Effector memory CD8-positive, alpha-beta T cell (primary cell): ENCODE measurements at regions not wholly inside any gene's neighbourhood (a gene's known extent, or its start where the extent isn't known, plus 50 kb on each side); places are given as distances from the start of the nearest gene placed in this dataset.
"Not testable (repeated sequence)": the region's sequence is repeated elsewhere in the genome, so short reads cannot be mapped to it uniquely, and the experiment has no call there.

Experiments used
- ATAC-seq: fragments of 150-1000 bp; cut with Tn5 transposase; replicated peaks from 2 replicates; pipeline ENCODE4 v1.10.0; 2021; ENCODE audit warnings: mild to moderate bottlenecking, moderate library complexity
- DNase-seq, 3 experiments: peaks; one replicate each; pipeline ENCODE4 v3.0.0; 2021
- H3K27ac Mint-ChIP-seq, 2 donors: one replicate each; pipeline ENCODE4 v1.8.0; 2022; ENCODE audit warnings: mild to moderate bottlenecking in 2 of 2, mixed read lengths in 2 of 2, moderate library complexity in 2 of 2
- H3K27me3 Mint-ChIP-seq, 2 donors: one replicate each; pipeline ENCODE4 v1.8.0; 2022; ENCODE audit warnings: mixed read lengths in 2 of 2
- H3K36me3 Mint-ChIP-seq: one replicate; pipeline ENCODE4 v1.8.0; 2022; ENCODE audit warnings: mild to moderate bottlenecking, moderate library complexity, mixed read lengths; ENCODE audit not compliant: insufficient read depth
- H3K4me1 Mint-ChIP-seq, 2 donors: one replicate each; pipeline ENCODE4 v1.8.0; 2022; ENCODE audit warnings: low read depth in 2 of 2, mixed read lengths in 2 of 2
- H3K4me3 Mint-ChIP-seq, 2 donors: one replicate each; pipeline ENCODE4 v1.8.0; 2022; ENCODE audit warnings: mild to moderate bottlenecking in 2 of 2, mixed read lengths in 2 of 2, moderate library complexity in 2 of 2
- H3K9me3 Mint-ChIP-seq, 2 donors: one replicate each; pipeline ENCODE4 v1.8.0; 2022; ENCODE audit warnings: mixed read lengths in 2 of 2

DNA sequence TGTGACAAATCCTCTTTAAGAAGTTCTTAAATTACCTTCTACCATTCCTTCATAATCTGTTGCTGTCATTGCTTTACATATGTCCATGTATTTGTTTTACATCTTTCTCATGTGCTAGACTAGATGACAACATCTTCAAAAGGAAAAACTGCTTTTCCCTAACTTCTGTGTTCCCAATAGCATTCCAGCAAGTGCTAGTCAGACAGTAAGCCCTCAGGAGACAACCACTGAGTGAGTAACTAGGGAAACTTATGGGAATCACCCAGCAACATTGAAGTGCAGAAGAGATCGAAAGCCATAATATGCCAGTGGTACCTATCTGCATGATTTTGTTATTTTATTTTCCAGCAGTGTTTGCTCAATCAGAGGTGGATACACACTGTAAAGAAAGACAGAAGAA lies 889.7 kb upstream of the API5 start:
- H3K4me1 Mint-ChIP-seq: no peaks in the 10 kb centered on the region
- no peak overlapping the region for H3K27ac Mint-ChIP-seq
- no peaks in the 10 kb centered on the region for H3K27me3 Mint-ChIP-seq
- H3K9me3 Mint-ChIP-seq: peaks cover 2 to 11% of the 10 kb centered on the region in 2 donors
- DNase-seq: no peak
- no peaks in the 10 kb centered on the region for H3K36me3 Mint-ChIP-seq
- H3K4me3 Mint-ChIP-seq: no peak overlapping the region
- no peak for ATAC-seq

DNA sequence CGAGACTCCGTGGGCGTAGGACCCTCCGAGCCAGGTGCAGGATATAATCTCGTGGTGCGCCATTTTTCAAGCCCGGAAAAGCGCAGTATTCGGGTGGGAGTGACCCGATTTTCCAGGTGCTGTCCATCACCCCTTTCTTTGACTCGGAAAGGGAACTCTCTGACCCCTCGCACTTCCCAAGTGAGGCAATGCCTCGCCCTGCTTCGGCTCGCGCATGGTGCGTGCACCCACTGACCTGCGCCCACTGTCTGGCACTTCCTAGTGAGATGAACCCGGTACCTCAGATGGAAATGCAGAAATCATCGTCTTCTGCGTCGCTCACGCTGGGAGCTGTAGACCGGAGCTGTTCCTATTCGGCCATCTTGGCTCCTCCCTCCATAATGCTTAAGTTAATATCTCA lies 876.9 kb upstream of the API5 start:
- ATAC-seq, H3K36me3 Mint-ChIP-seq, H3K27ac Mint-ChIP-seq, H3K4me3 Mint-ChIP-seq, DNase-seq, H3K27me3 Mint-ChIP-seq, H3K4me1 Mint-ChIP-seq: not testable (repeated sequence)
- peaks cover 9 to 14% of the 10 kb centered on the region in 2 donors for H3K9me3 Mint-ChIP-seq

DNA sequence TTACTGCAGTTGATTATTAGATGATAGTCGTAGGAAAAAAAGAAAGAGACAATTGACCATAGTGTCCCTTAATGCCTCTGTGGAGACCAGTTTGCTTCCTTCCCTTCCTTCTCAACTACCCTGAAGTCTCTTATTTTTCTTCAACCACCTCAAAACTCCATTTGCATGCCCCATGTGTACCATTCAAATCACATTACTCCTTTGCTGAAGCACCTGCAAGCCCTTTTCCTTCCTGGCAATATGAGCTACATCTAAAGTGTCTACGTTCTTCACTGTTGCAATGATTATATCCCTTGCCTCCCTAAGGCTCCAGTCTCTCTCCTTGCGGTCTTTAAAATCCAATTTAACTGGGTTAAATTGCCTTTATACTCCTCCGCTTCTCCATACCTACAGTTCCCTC lies 867.4 kb upstream of the API5 start:
- DNase-seq (no peak), ATAC-seq (no peak)
- Mint-ChIP-seq H3K4me3 (no peak overlapping the region), H3K9me3 (peaks cover 8 to 9% of the 10 kb centered on the region in 2 donors), H3K27ac (no peak overlapping the region), H3K36me3 (no peaks in the 10 kb centered on the region), H3K4me1 (no peaks in the 10 kb centered on the region), H3K27me3 (no peaks in the 10 kb centered on the region)

DNA sequence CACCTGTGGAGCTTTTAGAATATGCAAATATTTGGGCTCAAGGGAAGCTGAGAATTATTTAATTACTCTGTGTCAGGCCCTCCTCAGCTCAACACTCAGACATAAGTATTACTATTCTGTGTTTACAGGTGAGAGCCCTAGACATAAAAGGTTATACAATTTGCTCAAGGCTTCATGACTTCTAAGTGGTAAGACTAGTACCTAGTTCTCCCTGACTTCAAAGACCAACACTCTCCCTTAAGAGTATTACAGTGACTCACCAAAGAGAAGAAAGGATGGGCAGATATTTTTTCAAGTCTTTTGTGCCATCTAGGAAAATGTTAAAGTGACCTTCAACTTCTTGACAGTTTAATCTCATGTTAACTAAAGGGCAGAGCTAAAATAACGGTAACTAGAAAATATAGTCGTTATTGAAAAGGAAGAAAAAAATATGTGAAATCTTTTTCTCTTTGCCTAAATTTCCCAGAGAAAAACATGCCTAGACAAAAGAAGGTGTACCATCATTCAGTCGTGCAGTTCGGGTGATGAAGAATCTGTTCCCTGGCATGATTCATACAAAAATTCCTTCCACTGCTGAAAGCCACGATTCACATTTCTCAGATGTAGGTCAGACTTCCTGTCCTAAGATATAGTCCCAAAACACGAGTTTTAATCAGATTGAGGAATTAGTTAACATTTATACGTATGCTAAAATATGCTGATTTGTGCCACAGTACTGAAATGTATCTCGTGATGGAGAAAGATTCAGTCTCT lies 849.1 kb upstream of the API5 start:
- Mint-ChIP-seq H3K4me1 (no peaks in the 10 kb centered on the region), H3K9me3 (peaks cover 0 to 5% of the 10 kb centered on the region in 2 donors), H3K27ac (no peak overlapping the region), H3K4me3 (no peak overlapping the region), H3K36me3 (no peaks in the 10 kb centered on the region), H3K27me3 (no peaks in the 10 kb centered on the region)
- ATAC-seq (no peak), DNase-seq (no peak)

DNA sequence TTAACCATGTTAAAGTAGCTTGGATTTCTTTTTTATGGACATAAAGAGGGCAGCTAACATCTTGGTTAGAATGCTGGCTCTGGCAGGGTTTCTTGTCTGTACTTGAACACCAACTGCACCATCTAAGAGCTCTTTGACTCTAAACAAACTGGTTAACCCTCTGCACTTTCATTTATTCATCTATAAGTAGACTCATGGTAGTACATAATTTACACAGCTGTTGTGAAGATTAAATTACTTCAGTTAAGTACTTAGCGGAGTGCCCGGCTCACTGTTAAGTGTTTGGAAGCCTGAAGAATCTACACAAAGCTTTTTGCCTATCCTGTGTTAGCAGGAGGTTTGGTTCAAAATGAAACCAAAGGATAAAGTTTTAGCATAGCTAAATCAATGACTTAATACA lies 846.2 kb upstream of the API5 start:
- H3K27me3 Mint-ChIP-seq: no peaks in the 10 kb centered on the region
- no peak overlapping the region for H3K4me3 Mint-ChIP-seq

DNA sequence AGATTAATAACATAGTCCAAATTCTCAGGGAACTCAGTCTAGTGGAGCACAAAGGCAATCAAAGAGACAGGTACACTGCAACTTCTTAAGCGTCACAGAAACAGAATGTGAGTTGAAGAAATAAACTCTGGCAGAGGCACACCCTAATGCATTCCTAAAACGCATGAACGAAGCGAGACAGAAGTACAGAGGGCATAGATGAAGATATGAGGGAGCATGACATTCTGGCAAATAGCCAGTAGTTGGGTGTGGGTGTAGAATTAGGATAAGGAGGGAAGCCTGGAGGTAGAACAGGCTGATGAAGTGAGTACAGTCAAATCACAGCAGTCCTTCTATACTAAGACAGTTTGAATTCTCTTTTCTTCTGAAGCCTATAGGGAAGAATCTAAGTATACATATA lies 838.7 kb upstream of the API5 start:
- DNase-seq: no peak
- Mint-ChIP-seq H3K27me3 (no peaks in the 10 kb centered on the region), H3K27ac (no peak overlapping the region), H3K36me3 (no peaks in the 10 kb centered on the region), H3K4me3 (no peak overlapping the region), H3K4me1 (no peaks in the 10 kb centered on the region), H3K9me3 (peaks cover 6 to 7% of the 10 kb centered on the region in 2 donors)
- ATAC-seq: no peak

More for the DNA sequence above, 846.2 kb upstream of the API5 start:
- Mint-ChIP-seq H3K36me3 (no peaks in the 10 kb centered on the region), H3K27ac (no peak overlapping the region), H3K9me3 (peaks cover 0 to 5% of the 10 kb centered on the region in 2 donors), H3K4me1 (no peaks in the 10 kb centered on the region)
- no peak for DNase-seq
- no peak for ATAC-seq

DNA sequence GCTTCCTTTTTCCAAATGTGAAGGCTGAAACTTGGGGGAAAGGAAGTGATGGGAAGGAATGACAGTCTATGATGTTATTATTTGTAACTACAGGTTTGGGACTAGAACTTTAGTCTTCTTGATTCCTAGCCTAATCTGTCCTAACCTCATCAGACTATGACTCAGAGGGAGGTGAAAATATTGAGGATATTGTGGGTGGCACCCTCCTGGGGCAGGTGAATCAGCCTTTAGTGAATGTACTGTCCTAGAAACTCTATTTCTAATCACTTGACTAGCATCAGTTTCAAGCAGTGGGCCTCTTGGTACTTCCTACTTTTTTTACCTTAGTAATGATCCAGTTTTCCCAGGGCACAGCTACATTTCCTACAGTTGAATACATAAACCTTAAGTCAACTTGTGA lies 829.0 kb upstream of the API5 start:
- Mint-ChIP-seq H3K36me3 (no peaks in the 10 kb centered on the region), H3K27ac (no peak overlapping the region), H3K4me3 (no peak overlapping the region), H3K4me1 (no peaks in the 10 kb centered on the region), H3K9me3 (peaks cover 14 to 21% of the 10 kb centered on the region in 2 donors), H3K27me3 (no peaks in the 10 kb centered on the region)
- ATAC-seq: no peak
- no peak for DNase-seq

DNA sequence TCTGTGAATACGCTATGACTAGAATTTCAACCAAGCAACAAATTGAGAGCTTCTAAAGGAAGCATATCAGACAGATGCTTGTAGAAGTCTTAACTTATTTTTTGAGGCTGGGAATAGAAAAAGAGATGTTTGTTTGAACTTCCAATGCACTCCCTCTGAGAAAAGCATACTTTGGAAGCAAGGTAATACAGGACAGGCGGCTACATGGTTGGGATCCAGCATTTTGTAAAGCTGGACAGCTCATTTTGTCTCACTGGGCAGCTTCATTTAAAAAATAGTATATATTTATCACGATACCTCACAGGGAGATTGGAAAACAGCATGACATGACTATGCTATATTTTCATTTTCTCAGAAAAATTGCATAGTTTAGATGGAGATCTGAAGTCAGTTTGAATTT lies 821.3 kb upstream of the API5 start:
- no peak overlapping the region for H3K4me3 Mint-ChIP-seq
- H3K27ac Mint-ChIP-seq: no peak overlapping the region
- no peaks in the 10 kb centered on the region for H3K27me3 Mint-ChIP-seq
- no peaks in the 10 kb centered on the region for H3K4me1 Mint-ChIP-seq
- H3K36me3 Mint-ChIP-seq: no peaks in the 10 kb centered on the region
- DNase-seq (no peak), ATAC-seq (no peak)
- H3K9me3 Mint-ChIP-seq: peaks cover 4 to 6% of the 10 kb centered on the region in 2 donors

DNA sequence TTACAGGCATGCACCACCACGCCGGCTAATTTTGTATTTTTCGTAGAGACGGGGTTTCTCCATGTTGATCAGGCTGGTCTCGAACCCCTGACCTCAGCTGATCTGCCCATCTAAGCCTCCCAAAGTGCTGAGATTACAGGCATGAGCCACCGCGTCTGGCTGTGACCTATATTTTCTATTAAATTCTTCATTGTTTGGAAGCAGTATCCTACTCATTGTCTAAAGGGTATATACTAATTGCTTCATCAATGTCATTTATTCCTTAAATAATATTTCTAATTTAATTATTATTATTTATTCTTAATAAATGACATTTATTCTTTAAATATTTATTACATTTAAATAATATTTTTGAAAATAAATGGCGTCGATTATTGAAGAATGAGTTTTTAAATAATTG lies 817.3 kb upstream of the API5 start:
- DNase-seq (no peak), ATAC-seq (no peak)
- peaks cover 5 to 6% of the 10 kb centered on the region in 2 donors for H3K9me3 Mint-ChIP-seq
- H3K4me3 Mint-ChIP-seq: no peak overlapping the region
- H3K36me3 Mint-ChIP-seq: no peaks in the 10 kb centered on the region
- no peaks in the 10 kb centered on the region for H3K4me1 Mint-ChIP-seq
- H3K27me3 Mint-ChIP-seq: no peaks in the 10 kb centered on the region
- H3K27ac Mint-ChIP-seq: no peak overlapping the region

DNA sequence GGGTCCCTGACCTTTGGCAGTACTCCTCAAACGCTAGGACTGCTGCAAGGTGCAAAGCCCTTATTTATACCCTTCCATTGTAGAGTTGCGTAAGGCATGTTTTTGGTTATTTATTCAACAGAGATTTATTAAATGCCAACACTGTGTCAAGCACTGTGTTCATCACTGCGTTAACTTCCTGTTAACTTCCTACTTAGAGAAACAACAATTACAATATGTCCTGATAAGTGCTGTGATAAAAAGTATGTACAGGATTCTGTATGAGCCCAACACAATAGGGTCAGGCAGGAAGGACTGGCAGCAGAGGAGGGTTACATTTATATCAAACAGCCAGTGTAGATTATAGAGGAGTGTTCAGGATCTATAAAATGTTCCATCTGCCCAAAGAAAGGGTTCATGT lies 812.8 kb upstream of the API5 start:
- H3K27me3 Mint-ChIP-seq: no peaks in the 10 kb centered on the region
- ATAC-seq (no peak), DNase-seq (no peak)
- H3K36me3 Mint-ChIP-seq: no peaks in the 10 kb centered on the region
- no peak overlapping the region for H3K4me3 Mint-ChIP-seq
- no peaks in the 10 kb centered on the region for H3K4me1 Mint-ChIP-seq
- H3K9me3 Mint-ChIP-seq: peaks cover 5 to 11% of the 10 kb centered on the region in 2 donors
- no peak overlapping the region for H3K27ac Mint-ChIP-seq

DNA sequence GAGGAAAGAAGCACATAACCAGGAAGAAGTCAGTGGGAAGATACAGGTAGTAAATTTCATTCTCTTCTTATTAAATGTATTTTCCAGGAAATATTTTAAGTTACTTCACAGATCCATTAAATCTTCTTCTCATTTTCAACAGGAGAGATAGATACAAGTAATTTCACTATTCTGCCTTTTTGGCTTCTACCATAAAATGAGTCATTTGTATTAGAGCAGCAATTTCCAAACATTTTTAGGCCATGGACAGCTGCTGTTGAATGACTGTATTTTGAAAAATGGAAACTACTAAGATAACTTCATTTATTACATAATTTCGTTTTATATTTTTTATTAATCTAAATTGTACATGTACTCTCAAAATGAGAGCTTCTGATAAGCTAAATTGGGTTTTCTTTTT lies 809.6 kb upstream of the API5 start:
- H3K36me3 Mint-ChIP-seq: no peaks in the 10 kb centered on the region
- H3K4me3 Mint-ChIP-seq: no peak overlapping the region
- no peak for DNase-seq
- H3K27ac Mint-ChIP-seq: no peak overlapping the region
- H3K9me3 Mint-ChIP-seq: peaks cover 9 to 20% of the 10 kb centered on the region in 2 donors
- ATAC-seq: no peak
- H3K4me1 Mint-ChIP-seq: no peaks in the 10 kb centered on the region
- H3K27me3 Mint-ChIP-seq: no peaks in the 10 kb centered on the region

DNA sequence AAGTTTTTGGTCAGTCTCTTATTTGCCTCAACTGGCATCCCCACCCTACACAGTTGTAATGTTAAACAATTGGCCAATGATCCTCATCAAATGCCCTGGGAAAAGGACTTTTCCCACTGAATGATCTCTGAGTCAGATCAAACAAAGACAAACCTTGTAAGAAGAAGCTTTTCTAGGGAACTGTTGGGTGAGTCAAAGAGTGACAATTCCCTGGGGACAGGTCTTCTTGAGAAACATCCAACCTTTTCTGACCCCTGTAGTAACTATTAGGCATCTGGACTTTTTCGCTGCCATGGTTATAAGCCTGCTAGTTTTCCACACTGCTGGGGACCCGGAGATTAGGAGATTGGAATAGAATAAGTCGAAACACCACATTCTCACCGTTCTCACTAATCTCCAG lies 789.8 kb upstream of the API5 start:
- no peak for ATAC-seq
- Mint-ChIP-seq H3K27ac (no peak overlapping the region), H3K27me3 (no peaks in the 10 kb centered on the region), H3K36me3 (no peaks in the 10 kb centered on the region), H3K9me3 (peaks cover 11 to 20% of the 10 kb centered on the region in 2 donors), H3K4me1 (no peaks in the 10 kb centered on the region), H3K4me3 (no peak overlapping the region)
- no peak for DNase-seq

DNA sequence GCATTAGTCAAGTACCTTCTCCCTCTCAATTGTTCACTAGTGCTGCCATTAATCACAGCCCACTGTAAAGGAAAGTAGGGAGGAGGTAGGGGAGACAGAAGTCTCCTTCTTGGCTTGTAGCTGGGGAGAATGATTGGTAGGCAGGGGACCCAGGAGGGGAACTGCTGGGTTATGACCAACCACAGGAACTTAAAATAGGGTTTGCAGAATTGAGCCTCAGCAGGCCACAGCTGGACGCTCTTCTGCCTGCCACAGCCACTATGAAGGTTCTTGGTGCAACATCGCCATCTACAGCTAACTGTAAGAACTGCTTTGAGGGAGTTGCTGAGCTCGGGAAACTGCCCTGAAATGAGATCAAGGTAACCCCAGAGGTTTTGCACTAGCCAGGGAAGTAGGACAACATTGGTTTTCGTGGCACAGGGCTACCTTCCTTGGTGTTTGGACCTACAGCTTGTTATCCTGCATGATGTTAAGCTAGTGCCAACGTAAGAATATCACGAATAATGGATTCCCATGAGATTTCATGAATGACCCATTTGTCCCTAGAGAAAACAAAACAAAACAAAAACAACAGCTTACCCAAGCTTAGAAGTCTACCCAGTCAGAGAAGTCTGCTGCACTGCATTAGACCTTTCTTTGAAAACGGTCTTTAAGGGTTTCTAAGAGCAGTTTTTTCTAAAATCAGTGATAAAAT lies 787.1 kb upstream of the API5 start:
- H3K27ac Mint-ChIP-seq: no peak overlapping the region
- peaks cover 14 to 21% of the 10 kb centered on the region in 2 donors for H3K9me3 Mint-ChIP-seq
- no peaks in the 10 kb centered on the region for H3K27me3 Mint-ChIP-seq
- H3K36me3 Mint-ChIP-seq: no peaks in the 10 kb centered on the region
- no peak overlapping the region for H3K4me3 Mint-ChIP-seq
- no peaks in the 10 kb centered on the region for H3K4me1 Mint-ChIP-seq
- no peak for ATAC-seq
- DNase-seq: no peak

DNA sequence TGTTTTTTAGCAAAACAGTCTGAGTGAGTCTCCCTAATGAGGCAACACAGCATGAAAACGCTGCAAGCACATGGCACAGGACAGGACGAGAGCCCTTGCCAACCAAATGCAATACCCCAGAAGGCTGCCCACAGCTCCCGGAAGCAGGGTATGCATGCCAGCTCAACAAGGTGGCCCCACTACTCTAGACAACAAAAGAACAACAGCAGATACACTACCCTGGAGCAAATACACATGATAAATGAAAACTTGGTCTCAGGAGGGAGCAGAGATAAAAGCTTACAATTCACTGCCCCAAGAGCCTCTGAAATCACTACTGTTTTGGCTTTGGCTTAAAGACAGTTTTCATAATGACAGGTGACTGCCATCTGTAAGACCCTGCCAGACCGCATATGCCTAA lies 785.4 kb upstream of the API5 start:
- no peaks in the 10 kb centered on the region for H3K4me1 Mint-ChIP-seq
- ATAC-seq (no peak), DNase-seq (no peak)
- no peaks in the 10 kb centered on the region for H3K27me3 Mint-ChIP-seq
- no peaks in the 10 kb centered on the region for H3K36me3 Mint-ChIP-seq
- H3K9me3 Mint-ChIP-seq: peaks cover 12 to 21% of the 10 kb centered on the region in 2 donors
- H3K4me3 Mint-ChIP-seq: no peak overlapping the region
- H3K27ac Mint-ChIP-seq: no peak overlapping the region
